ENCODE measurements at regions not wholly inside any gene's neighbourhood (a gene's known extent, or its start where the extent isn't known, plus 50 kb on each side); places are given as distances from the start of the nearest gene placed in this dataset.

DNA sequence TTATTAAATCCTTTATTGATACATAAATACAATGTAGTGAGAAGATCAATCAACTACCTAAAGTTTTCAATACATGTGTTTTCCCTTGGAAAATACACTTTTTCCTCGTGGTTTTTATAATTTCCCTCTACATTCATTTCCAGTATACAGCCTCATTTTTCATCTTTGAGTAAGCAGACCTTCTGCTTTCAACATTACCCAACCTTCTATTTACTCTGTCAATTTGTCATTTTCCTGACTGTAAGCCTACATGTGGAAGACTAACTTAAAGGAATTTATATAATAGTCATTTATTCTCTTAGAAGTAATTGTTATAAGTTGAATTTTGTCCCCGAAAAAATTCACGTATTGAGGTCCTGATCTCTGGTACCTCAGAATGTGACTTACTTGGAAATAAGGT is 594.0 kb downstream of the NUP35 start:
- no peak overlapping the region for H3K9ac ChIP-seq (ENCODE audit: control insufficient read depth, extremely low read depth, insufficient read depth, low read length)
- no peak overlapping the region for H3K27ac ChIP-seq (ENCODE audit: control insufficient read depth, insufficient read depth, low read length)
- H3K79me2 ChIP-seq (ENCODE audit: control insufficient read depth, insufficient read depth, low read length): no peaks in the 10 kb centered on the region
- DNase-seq (ENCODE audit: low read depth, low spot score) (no peak), FAIRE-seq (no peak)
- H3K36me3 ChIP-seq (ENCODE audit: control insufficient read depth in 2 of 2, extremely low read depth in 1 of 2, insufficient read depth in 2 of 2, low read length in 2 of 2): no peaks in the 10 kb centered on the region
- H3K4me3 ChIP-seq (ENCODE audit: control insufficient read depth in 2 of 3, extremely low read depth in 1 of 3, insufficient read depth in 2 of 3, low read depth in 1 of 3, low read length in 3 of 3): no peak overlapping the region
- no peak overlapping the region for H3K4me2 ChIP-seq (ENCODE audit: control insufficient read depth, extremely low read depth, insufficient read depth, low read depth, low read length)
- TF ChIP-seq, protein P1, sequence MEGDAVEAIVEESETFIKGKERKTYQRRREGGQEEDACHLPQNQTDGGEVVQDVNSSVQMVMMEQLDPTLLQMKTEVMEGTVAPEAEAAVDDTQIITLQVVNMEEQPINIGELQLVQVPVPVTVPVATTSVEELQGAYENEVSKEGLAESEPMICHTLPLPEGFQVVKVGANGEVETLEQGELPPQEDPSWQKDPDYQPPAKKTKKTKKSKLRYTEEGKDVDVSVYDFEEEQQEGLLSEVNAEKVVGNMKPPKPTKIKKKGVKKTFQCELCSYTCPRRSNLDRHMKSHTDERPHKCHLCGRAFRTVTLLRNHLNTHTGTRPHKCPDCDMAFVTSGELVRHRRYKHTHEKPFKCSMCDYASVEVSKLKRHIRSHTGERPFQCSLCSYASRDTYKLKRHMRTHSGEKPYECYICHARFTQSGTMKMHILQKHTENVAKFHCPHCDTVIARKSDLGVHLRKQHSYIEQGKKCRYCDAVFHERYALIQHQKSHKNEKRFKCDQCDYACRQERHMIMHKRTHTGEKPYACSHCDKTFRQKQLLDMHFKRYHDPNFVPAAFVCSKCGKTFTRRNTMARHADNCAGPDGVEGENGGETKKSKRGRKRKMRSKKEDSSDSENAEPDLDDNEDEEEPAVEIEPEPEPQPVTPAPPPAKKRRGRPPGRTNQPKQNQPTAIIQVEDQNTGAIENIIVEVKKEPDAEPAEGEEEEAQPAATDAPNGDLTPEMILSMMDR (optimal IDR thresholded peaks at IDR 0.05 in 1 of 3, IDR thresholded peaks at IDR 0.05 in 1 of 3, conservative IDR thresholded peaks at IDR 0.05 in 1 of 3; ENCODE audit: extremely low read depth in 1 of 3, insufficient read depth in 2 of 3, low read length in 3 of 3): no peak
- TF ChIP-seq EZH2 (IDR thresholded peaks at IDR 0.05; ENCODE audit: low read length): no peak
- no peaks in the 10 kb centered on the region for H3K4me1 ChIP-seq (ENCODE audit: control insufficient read depth, extremely low read depth, insufficient read depth, low read length)
- H2AFZ ChIP-seq (ENCODE audit: control insufficient read depth, low read length): no peak overlapping the region
- H3K9me3 ChIP-seq (ENCODE audit: control insufficient read depth, low read depth, low read length): no peaks in the 10 kb centered on the region
- no peaks in the 10 kb centered on the region for H3K9me1 ChIP-seq (ENCODE audit: control insufficient read depth, extremely low read depth, insufficient read depth, low read length)
- dilution Hi-C loops (cut with MboI; ENCODE audit: extremely low pct_ligation_motif_present, low sequenced_read_pairs): no loop called here
- no peaks in the 10 kb centered on the region for H3K27me3 ChIP-seq (ENCODE audit: control insufficient read depth, extremely low read depth, insufficient read depth, low read length)
- H4K20me1 ChIP-seq (ENCODE audit: control insufficient read depth, extremely low read depth, insufficient read depth, low read length): no peaks in the 10 kb centered on the region

DNA sequence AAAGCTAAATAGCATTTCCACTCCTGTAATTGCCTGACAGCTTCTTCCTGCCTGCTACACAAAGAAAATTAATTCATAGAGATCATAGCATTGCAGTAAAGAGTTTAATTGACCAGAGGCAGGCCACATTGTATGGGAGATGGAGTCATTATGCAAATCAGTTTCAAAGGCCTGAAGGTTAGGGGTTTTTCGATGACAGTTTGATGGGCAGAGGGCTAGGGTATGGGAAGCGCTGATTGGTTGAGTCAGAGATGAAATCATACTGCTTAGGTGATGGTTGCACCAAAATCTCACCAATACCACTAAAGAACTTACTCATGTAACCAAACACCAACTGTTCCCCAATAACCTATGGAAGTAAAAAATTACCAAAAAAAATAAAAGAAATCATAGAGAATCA is 599.0 kb downstream of the NUP35 start:
- Histone ChIP-seq H2AFZ (ENCODE audit: control insufficient read depth, low read length) (no peak overlapping the region), H3K27me3 (ENCODE audit: control insufficient read depth, extremely low read depth, insufficient read depth, low read length) (no peaks in the 10 kb centered on the region), H3K9me3 (ENCODE audit: control insufficient read depth, low read depth, low read length) (no peaks in the 10 kb centered on the region), H3K4me2 (ENCODE audit: control insufficient read depth, extremely low read depth, insufficient read depth, low read depth, low read length) (no peak overlapping the region), H3K79me2 (ENCODE audit: control insufficient read depth, insufficient read depth, low read length) (no peaks in the 10 kb centered on the region), H4K20me1 (ENCODE audit: control insufficient read depth, extremely low read depth, insufficient read depth, low read length) (no peaks in the 10 kb centered on the region), H3K36me3 (ENCODE audit: control insufficient read depth in 2 of 2, extremely low read depth in 1 of 2, insufficient read depth in 2 of 2, low read length in 2 of 2) (no peaks in the 10 kb centered on the region), H3K27ac (ENCODE audit: control insufficient read depth, insufficient read depth, low read length) (no peak overlapping the region), H3K9ac (ENCODE audit: control insufficient read depth, extremely low read depth, insufficient read depth, low read length) (no peak overlapping the region), H3K9me1 (ENCODE audit: control insufficient read depth, extremely low read depth, insufficient read depth, low read length) (no peaks in the 10 kb centered on the region), H3K4me1 (ENCODE audit: control insufficient read depth, extremely low read depth, insufficient read depth, low read length) (no peaks in the 10 kb centered on the region), H3K4me3 (ENCODE audit: control insufficient read depth in 2 of 3, extremely low read depth in 1 of 3, insufficient read depth in 2 of 3, low read depth in 1 of 3, low read length in 3 of 3) (no peak overlapping the region)
- dilution Hi-C loops (cut with MboI; ENCODE audit: extremely low pct_ligation_motif_present, low sequenced_read_pairs): no loop called here
- TF ChIP-seq EZH2 (IDR thresholded peaks at IDR 0.05; ENCODE audit: low read length): no peak
- TF ChIP-seq, protein P1 (optimal IDR thresholded peaks at IDR 0.05 in 1 of 3, IDR thresholded peaks at IDR 0.05 in 1 of 3, conservative IDR thresholded peaks at IDR 0.05 in 1 of 3; ENCODE audit: extremely low read depth in 1 of 3, insufficient read depth in 2 of 3, low read length in 3 of 3): no peak
- FAIRE-seq (no peak), DNase-seq (ENCODE audit: low read depth, low spot score) (no peak)

Measured in keratinocyte (primary cell).